T-cell (primary cell): ENCODE measurements at regions not wholly inside any gene's neighbourhood (a gene's known extent, or its start where the extent isn't known, plus 50 kb on each side); places are given as distances from the start of the nearest gene placed in this dataset.

Source experiments
- ATAC-seq, 4 experiments: fragments of 200-7000 bp in 3 of 4; fragments of 150-1000 bp in 1 of 4; cut with Tn5 transposase; replicated peaks in 1 of 4; 1 replicate in 3 of 4; 2 replicates in 1 of 4; pipeline ENCODE4 v1.10.0; 2021; ENCODE audit warnings: moderate library complexity in 3 of 4, mild to moderate bottlenecking in 2 of 4, moderate number of reproducible peaks in 1 of 4
- CTCF ChIA-PET, 2 donors: fragments of 300-600 bp; sonication (Branson Sonifier 250); formaldehyde crosslinking; loops; one replicate each; lab custom pipeline; 2022; ENCODE audit warnings: antibody characterized with exemption in 2 of 2; lab: Charles Lee
- POLR2A ChIA-PET, 2 donors: fragments of 300-600 bp; sonication (Branson Sonifier 250); formaldehyde crosslinking; loops; one replicate each; lab custom pipeline; 2022; ENCODE audit warnings: antibody characterized with exemption in 2 of 2; lab: Charles Lee
- DNase-seq, 35 experiments: peaks; one replicate each; pipeline versions ENCODE4 v3.0.0 to v3.0.0-alpha.2; 2013 to 2023
- H3K27ac ChIP-seq: one replicate; pipeline ENCODE4 v1.5.1; 2013; ENCODE audit warnings: low read length
- H3K27me3 ChIP-seq, 2 experiments: replicated peaks in 1 of 2; 1 replicate in 1 of 2; 2 replicates in 1 of 2; pipeline versions ENCODE4 v1.6.1 to v1.7.0; 2013; ENCODE audit warnings: low read length in 1 of 2, mixed read lengths in 1 of 2; ENCODE audit not compliant: control insufficient read depth in 2 of 2, insufficient read depth in 2 of 2; ENCODE audit errors: extremely low read depth in 1 of 2
- H3K36me3 ChIP-seq, 2 donors: 1 replicate in 1 of 2; 2 replicates in 1 of 2; pipeline versions ENCODE4 v1.6.1 to v1.7.0; 2013; ENCODE audit warnings: low read length in 1 of 2; ENCODE audit not compliant: control insufficient read depth in 2 of 2, insufficient read depth in 1 of 2; ENCODE audit errors: extremely low read depth in 1 of 2
- H3K4me1 ChIP-seq, 2 experiments: 1 replicate in 1 of 2; 2 replicates in 1 of 2; pipeline versions ENCODE4 v1.6.1 to v1.7.0; 2013; ENCODE audit warnings: low read length in 2 of 2, mixed read lengths in 1 of 2; ENCODE audit not compliant: insufficient read depth in 2 of 2, control insufficient read depth in 1 of 2; ENCODE audit errors: extremely low read depth in 1 of 2
- H3K4me3 ChIP-seq, 2 donors: 1 replicate in 1 of 2; 2 replicates in 1 of 2; pipeline versions ENCODE4 v1.5.1 to v1.7.0; 2013; ENCODE audit warnings: mild to moderate bottlenecking in 2 of 2, low read length in 1 of 2, moderate library complexity in 1 of 2; ENCODE audit not compliant: control insufficient read depth in 1 of 2; ENCODE audit errors: extremely low read depth in 1 of 2
- H3K9me3 ChIP-seq: 2 replicates; pipeline ENCODE4 v1.7.0; 2013
- H3K27ac Mint-ChIP-seq, 2 donors: one replicate each; pipeline ENCODE4 v1.8.0; 2020 to 2021; ENCODE audit warnings: mild to moderate bottlenecking in 2 of 2, mixed read lengths in 2 of 2
- H3K27me3 Mint-ChIP-seq, 2 donors: one replicate each; pipeline ENCODE4 v1.8.0; 2021 to 2022; ENCODE audit warnings: mixed read lengths in 2 of 2
- H3K36me3 Mint-ChIP-seq: one replicate; pipeline ENCODE4 v1.8.0; 2021; ENCODE audit warnings: mixed read lengths
- H3K4me1 Mint-ChIP-seq, 3 donors: one replicate each; pipeline ENCODE4 v1.8.0; 2020 to 2022; ENCODE audit warnings: mixed read lengths in 3 of 3, mild to moderate bottlenecking in 1 of 3
- H3K4me3 Mint-ChIP-seq, 3 donors: one replicate each; pipeline ENCODE4 v1.8.0; 2020 to 2022; ENCODE audit warnings: mild to moderate bottlenecking in 3 of 3, mixed read lengths in 3 of 3, moderate library complexity in 3 of 3
- H3K9me3 Mint-ChIP-seq, 3 donors: one replicate each; pipeline ENCODE4 v1.8.0; 2020 to 2022; ENCODE audit warnings: mixed read lengths in 3 of 3
- WGBS: methylation state at CpG from one replicate; pipeline ENCODE4 v1.1.5; 2013; ENCODE audit warnings: missing lambda C conversion rate; ENCODE audit not compliant: insufficient coverage; 5-methylcytosine and 5-hydroxymethylcytosine counted together

DNA sequence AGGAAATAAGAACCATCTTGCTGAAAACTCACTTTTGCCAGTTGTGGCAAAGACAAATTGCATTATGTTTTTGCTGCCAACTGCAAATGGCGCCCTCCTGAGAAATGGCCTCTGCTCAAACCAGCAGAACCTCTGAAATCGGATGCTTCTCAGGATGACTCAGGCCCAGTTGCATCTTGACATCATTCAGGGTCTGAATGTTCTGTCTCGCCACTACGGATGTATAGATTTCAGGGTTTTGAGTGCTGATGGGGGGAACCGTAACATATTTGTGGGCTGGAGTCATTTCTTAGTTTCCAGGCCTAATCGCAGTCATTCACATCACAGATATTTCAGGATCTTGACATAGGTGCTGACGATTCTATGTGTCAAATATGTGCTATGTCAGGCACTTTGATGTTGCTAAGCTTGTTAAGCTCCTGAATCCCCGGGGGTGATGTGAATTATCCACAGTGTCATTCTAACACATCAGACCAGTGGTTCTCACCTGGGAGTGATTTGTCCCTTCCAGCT, 207.1 kb downstream of the NFATC2 start:
- ATAC-seq = no peak
- WGBS = 53% methylated on average over 5 of the region's 8 CpGs
- Histone ChIP-seq H3K9me3 (no peaks in the 10 kb centered on the region), H3K4me1 (no peaks in the 10 kb centered on the region), H3K36me3 (no peaks in the 10 kb centered on the region), H3K4me3 (no peak overlapping the region), H3K27me3 (peaks cover 0 to 7% of the 10 kb centered on the region in 2 experiments), H3K27ac (no peak overlapping the region)
- Mint-ChIP-seq H3K4me1 (peaks cover 0 to 14% (median 0%) of the 10 kb centered on the region in 3 donors), H3K4me3 (no peak overlapping the region), H3K27ac (no peak overlapping the region), H3K9me3 (no peaks in the 10 kb centered on the region), H3K36me3 (no peaks in the 10 kb centered on the region), H3K27me3 (peaks cover 0 to 3% of the 10 kb centered on the region in 2 donors)
- CTCF ChIA-PET = no interaction called here
- DNase-seq = no peak
- POLR2A ChIA-PET = interaction anchor here in 1 of 2 donors (0.6 kb wide), 1 partner anchor 127 kb away, joined by 3 read pairs; no protein-coding TSS in a partner anchor

DNA sequence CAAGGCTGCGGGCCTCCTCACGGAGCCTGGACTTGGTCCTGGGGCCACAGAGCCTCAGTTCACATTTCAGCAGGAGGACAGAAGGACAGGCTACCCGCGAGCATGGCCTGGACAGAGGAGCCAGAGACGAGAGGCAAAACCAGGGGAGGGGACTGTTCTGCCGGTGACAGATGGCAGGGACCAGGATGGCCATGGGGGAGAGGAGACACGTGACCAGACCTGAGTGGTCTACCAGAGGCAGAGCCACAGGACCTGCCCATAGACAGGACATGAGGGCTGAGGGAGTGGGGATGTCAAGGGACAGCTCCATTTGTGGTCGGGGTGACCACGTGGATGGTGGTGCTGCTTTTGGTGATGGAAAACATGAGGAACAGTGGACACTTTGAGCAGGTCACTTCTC, 207.9 kb downstream of the NFATC2 start:
- H3K27me3 ChIP-seq = peaks cover 0 to 8% of the 10 kb centered on the region in 2 experiments
- WGBS = 88% methylated on average over 9 of the region's 9 CpGs
- H3K9me3 Mint-ChIP-seq = no peaks in the 10 kb centered on the region
- peaks cover 0 to 14% (median 0%) of the 10 kb centered on the region in 3 donors for H3K4me1 Mint-ChIP-seq
- no peak overlapping the region for H3K4me3 ChIP-seq
- no peak for DNase-seq
- ChIA-PET POLR2A (no interaction called here), CTCF (no interaction called here)
- H3K4me3 Mint-ChIP-seq = no peak overlapping the region
- H3K27me3 Mint-ChIP-seq = peaks cover 0 to 3% of the 10 kb centered on the region in 2 donors
- no peaks in the 10 kb centered on the region for H3K36me3 Mint-ChIP-seq
- no peak overlapping the region for H3K27ac ChIP-seq
- H3K36me3 ChIP-seq = no peaks in the 10 kb centered on the region
- H3K9me3 ChIP-seq = no peaks in the 10 kb centered on the region
- no peak for ATAC-seq
- no peak overlapping the region for H3K27ac Mint-ChIP-seq
- no peaks in the 10 kb centered on the region for H3K4me1 ChIP-seq

DNA sequence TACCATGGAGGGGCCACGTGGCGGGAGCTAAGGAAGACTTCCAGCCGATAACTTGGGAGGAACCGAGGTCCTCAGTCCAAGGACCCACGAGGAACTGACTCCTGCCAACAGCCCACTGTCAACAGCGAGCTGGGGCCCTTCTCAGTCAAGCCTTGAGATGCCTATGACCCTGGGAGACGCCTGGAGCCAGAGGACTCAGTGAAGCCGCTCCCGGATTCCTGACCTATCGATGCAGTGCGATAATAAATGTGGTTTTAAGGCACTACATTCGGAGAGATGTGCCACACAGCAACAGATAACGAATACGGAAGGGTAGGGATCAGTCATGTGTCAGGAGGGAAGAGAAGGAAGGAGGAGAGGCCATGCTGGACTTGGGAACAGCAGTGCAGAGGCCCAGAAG, 208.5 kb downstream of the NFATC2 start:
- ATAC-seq (no peak), DNase-seq (no peak)
- Mint-ChIP-seq H3K27ac (no peak overlapping the region), H3K27me3 (peaks cover 0 to 3% of the 10 kb centered on the region in 2 donors), H3K4me1 (peaks cover 0 to 12% (median 0%) of the 10 kb centered on the region in 3 donors), H3K36me3 (no peaks in the 10 kb centered on the region), H3K4me3 (no peak overlapping the region), H3K9me3 (no peaks in the 10 kb centered on the region)
- CTCF ChIA-PET = no interaction called here
- peaks cover 0 to 6% of the 10 kb centered on the region in 2 experiments for H3K27me3 ChIP-seq
- H3K4me1 ChIP-seq = no peaks in the 10 kb centered on the region
- H3K9me3 ChIP-seq = no peaks in the 10 kb centered on the region
- POLR2A ChIA-PET = no interaction called here
- no peak overlapping the region for H3K4me3 ChIP-seq
- WGBS = 88% methylated on average over 14 of the region's 14 CpGs
- no peaks in the 10 kb centered on the region for H3K36me3 ChIP-seq
- H3K27ac ChIP-seq = no peak overlapping the region

DNA sequence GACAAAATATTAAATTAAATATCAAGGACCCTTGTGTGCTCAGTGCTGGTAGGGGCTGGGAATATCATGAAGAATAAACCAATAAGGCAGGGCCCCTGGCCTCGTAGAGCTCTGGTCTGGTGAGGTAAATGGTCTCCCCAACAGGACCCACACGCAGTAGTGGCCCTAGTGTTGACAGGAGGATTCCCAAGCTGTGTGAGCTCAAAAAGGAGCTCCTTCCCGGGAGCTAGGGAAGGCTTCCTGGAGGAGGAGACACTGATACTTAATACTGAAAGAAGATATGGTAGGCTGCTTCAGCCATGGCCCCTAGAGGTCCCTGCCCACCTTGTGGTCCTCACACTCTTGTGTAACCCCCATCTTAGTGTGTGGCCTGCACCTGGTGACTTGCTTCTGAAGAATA, 209.1 kb downstream of the NFATC2 start:
- POLR2A ChIA-PET = no interaction called here
- Histone ChIP-seq H3K9me3 (no peaks in the 10 kb centered on the region), H3K27ac (no peak overlapping the region), H3K36me3 (no peaks in the 10 kb centered on the region), H3K27me3 (peaks cover 0 to 6% of the 10 kb centered on the region in 2 experiments), H3K4me3 (no peak overlapping the region), H3K4me1 (no peaks in the 10 kb centered on the region)
- Mint-ChIP-seq H3K9me3 (no peaks in the 10 kb centered on the region), H3K4me3 (no peak overlapping the region), H3K27me3 (peaks cover 0 to 3% of the 10 kb centered on the region in 2 donors), H3K4me1 (peaks cover 0 to 9% (median 0%) of the 10 kb centered on the region in 3 donors), H3K27ac (no peak overlapping the region), H3K36me3 (no peaks in the 10 kb centered on the region)
- CTCF ChIA-PET = no interaction called here
- DNase-seq = no peak
- 57% methylated on average over 1 of the region's 3 CpGs for WGBS
- ATAC-seq = no peak

DNA sequence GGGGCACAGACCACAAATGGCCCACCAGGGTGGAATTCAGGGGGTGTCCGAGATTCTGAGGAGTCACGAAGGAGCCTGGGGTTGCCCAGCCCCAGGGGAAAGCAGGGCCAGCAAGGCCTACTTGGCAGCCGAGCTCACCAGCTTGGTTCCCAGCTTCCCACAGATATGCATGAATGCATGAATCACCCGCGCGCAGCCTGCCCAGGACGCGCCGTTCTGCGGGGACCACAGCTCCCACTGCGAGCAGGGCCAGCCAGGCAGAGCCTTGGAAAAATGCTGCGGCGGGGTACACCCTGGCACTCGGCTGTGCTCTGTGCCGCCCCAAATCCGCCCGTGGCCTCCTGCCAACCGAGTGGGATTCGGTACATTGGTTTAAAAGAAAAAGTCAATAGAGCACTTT, 211.0 kb downstream of the NFATC2 start:
- ChIA-PET CTCF (no interaction called here), POLR2A (no interaction called here)
- no peaks in the 10 kb centered on the region for H3K4me1 Mint-ChIP-seq
- no peak overlapping the region for H3K27ac ChIP-seq
- H3K36me3 ChIP-seq = no peaks in the 10 kb centered on the region
- H3K27ac Mint-ChIP-seq = no peak overlapping the region
- no peaks in the 10 kb centered on the region for H3K9me3 Mint-ChIP-seq
- H3K27me3 Mint-ChIP-seq = peaks cover 3 to 6% of the 10 kb centered on the region in 2 donors
- no peak for ATAC-seq
- no peaks in the 10 kb centered on the region for H3K36me3 Mint-ChIP-seq
- no peak for DNase-seq
- peaks cover 0 to 15% of the 10 kb centered on the region in 2 experiments for H3K27me3 ChIP-seq
- H3K4me3 ChIP-seq = no peak overlapping the region
- H3K9me3 ChIP-seq = no peaks in the 10 kb centered on the region
- H3K4me1 ChIP-seq = no peaks in the 10 kb centered on the region
- no peak overlapping the region for H3K4me3 Mint-ChIP-seq
- 92% methylated on average over 19 of the region's 19 CpGs for WGBS

DNA sequence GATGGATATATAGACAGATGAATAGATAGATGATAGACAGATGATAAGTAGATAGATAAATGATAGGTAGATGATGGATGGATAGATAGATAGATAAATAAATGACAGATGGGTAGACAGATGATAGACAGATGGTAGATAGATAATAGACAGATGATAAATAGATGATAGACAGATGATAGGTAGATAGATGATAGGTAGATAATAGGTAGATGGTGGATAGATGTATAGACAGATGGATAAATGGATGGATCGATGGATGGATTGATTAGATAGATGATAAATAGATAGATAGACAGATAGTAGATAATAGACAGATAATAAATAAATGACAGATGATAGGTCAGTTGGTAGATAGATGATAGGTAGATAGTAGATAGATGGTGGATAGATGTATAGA, 212.7 kb downstream of the NFATC2 start:
- no peaks in the 10 kb centered on the region for H3K36me3 Mint-ChIP-seq

More for the DNA sequence above, 212.7 kb downstream of the NFATC2 start:
- Histone ChIP-seq H3K36me3 (no peaks in the 10 kb centered on the region), H3K4me3 (no peak overlapping the region), H3K27me3 (peaks cover 0 to 24% of the 10 kb centered on the region in 2 experiments), H3K4me1 (no peaks in the 10 kb centered on the region), H3K9me3 (no peaks in the 10 kb centered on the region), H3K27ac (no peak overlapping the region)
- Mint-ChIP-seq H3K27me3 (peaks cover 6 to 8% of the 10 kb centered on the region in 2 donors), H3K9me3 (no peaks in the 10 kb centered on the region), H3K27ac (no peak overlapping the region), H3K4me1 (no peaks in the 10 kb centered on the region), H3K4me3 (no peak overlapping the region)
- ATAC-seq = no peak
- WGBS = 100% methylated on average over 1 of the region's 1 CpG
- POLR2A ChIA-PET = no interaction called here
- no peak for DNase-seq
- CTCF ChIA-PET = interaction anchor here (0.5 to 0.6 kb wide), 2 partner anchors 22 to 342 kb away, joined by 8 to 11 read pairs; no protein-coding TSS in a partner anchor
